RPMI7951 (cell line): ENCODE measurements at regions not wholly inside any gene's neighbourhood (a gene's known extent, or its start where the extent isn't known, plus 50 kb on each side); places are given as distances from the start of the nearest gene placed in this dataset.

Experiments
- DNase-seq: peaks from one replicate; pipeline ENCODE4 v3.0.0-alpha.2; 2012; ENCODE audit warnings: low read depth

GRCh38 chr6:105794870-105795269 lies 291.3 kb upstream of the PRDM1 start:
- no peak for DNase-seq

DNA sequence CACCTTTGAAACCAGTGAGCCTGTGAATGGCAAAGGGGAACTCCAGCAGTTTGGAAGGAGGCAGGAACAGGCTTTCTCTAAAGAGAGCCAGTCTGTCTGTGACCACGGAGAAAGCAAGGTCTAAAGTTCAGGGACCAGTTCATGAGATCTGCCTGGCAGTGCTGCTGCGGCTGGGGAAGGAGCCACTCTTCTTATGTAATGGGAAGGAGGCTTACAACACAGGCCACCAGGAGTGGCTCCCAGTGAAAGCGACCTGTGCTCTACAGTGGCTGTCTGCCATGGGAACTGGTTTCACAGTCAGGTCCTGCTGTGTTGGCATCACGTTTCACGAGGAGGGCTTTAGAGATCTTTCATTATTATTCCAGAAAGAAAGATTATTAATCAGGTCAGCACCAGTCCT lies 291.9 kb upstream of the PRDM1 start:
- peak; percentile 63 for DNase-seq

- peak; percentile 77 for DNase-seq
Observed at GRCh38 chr6:105793130-105793529, 293.0 kb upstream of the PRDM1 start.

DNA sequence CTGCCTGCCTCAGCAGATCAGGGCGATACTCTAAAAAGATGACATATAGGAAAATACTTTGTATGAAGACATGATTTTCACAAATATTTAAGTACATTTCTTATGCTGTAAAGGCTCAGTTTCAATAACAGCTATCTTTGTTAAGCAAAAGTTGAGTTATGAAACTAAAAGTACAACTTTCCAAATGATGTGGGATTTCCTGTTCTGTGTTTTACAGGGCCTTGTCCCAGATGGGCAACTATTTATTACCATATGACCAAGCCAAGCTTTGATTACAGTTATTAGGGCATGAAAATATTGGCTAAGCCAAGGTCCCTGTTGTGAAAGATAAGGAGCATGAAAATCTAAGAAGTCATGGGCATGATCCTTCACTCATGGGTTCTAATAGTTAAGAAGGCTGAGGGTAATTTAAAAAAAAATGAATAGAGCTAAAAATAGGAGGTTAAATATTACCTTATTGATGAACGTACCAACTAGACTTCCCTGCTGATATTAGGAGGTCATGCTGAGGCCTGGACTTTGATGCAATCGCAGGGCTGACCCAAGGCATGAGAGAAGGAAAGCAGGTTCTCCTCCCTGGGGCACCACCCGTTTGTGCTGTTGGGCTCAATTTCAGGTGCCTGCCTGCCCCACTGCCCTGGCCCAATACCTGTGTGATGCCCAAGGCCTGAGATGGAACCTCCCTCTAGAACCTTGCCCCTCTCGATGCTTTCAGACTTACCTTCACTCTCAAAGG lies 294.4 kb upstream of the PRDM1 start:
- no peak for DNase-seq

DNA sequence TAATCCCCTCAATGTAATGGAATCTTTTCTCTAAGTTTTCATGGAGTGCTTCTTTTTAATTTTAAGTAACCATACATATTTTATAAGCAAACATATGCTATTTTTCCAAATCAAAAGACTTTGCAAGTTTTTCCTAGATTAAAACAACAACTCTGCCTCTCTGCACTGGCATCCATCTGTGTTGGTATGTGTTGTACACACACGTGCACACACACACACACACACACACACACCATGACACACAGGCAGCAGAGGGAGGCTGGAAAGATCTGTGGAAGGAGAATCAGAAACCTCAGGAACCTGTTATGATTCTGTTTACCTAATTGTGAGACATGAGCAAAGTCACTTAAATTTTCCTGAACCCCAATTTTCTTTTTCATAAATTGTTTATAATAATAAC lies 295.0 kb upstream of the PRDM1 start:
- DNase-seq = no peak

- DNase-seq = no peak
Observed at GRCh38 chr6:105790635-105791034, 295.5 kb upstream of the PRDM1 start.

- DNase-seq = no peak
Observed at GRCh38 chr6:105789935-105790334, 296.2 kb upstream of the PRDM1 start.

DNA sequence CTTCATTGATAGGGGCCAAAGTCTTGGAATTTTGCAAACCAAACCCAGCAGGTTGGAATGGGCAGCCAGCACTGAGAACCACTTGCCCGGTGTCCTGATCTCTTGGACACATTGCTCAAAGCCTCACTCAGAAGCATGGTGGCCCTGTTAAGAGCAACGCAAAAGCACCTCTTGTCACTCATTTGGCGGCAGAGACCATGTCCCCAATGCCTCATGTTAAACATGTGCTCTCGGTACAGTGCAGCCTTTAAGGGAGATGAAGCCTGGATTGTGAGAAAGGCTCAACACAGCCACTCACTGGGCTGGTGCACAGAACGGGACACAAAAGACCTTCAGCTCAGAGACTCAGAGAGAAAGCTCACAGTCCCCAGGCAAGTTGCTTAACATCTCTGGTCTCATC lies 298.4 kb upstream of the PRDM1 start:
- DNase-seq = no peak

GRCh38 chr6:105786890-105787655 lies 299.1 kb upstream of the PRDM1 start:
- DNase-seq = no peak

DNA sequence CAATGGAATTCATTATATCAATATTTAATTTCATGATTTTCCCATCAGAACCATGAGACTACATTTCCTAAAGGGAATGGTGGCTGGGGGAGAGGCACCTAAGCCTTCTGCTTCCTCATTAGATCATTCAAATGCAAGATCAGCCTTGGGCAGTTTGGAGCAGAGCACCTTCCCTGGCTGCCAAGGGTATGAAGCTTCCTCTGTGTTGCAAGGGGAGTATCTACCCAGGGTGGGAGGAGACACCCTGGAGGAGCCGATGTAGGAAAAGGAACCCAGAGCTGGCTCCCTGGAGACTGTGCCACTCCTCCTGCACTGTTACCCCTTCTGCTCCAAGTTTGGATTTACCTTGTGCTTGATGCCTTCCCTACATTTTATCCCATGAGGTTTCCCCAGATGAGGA lies 299.7 kb upstream of the PRDM1 start:
- no peak for DNase-seq

GRCh38 chr6:105785066-105785811 lies 300.9 kb upstream of the PRDM1 start:
- DNase-seq = no peak

DNA sequence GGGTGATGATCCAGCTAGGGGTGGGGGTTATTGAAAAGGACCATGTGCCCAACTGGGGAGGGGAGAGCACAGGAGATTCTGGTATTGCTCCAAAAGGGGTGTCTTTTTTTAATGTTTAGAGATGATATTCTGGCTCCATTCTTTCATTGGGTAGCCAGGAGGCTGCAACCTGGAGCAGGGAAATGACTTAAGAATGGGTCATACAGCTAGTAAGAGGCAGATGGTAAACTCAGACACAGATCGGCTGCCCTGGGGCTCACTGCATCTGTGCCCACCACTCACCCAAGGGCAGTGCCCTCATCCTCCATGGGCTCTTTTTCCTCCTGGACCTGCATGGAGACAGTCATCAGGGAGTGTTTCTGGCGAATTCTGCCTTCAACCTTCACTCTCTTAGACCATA lies 302.0 kb upstream of the PRDM1 start:
- DNase-seq = no peak

DNA sequence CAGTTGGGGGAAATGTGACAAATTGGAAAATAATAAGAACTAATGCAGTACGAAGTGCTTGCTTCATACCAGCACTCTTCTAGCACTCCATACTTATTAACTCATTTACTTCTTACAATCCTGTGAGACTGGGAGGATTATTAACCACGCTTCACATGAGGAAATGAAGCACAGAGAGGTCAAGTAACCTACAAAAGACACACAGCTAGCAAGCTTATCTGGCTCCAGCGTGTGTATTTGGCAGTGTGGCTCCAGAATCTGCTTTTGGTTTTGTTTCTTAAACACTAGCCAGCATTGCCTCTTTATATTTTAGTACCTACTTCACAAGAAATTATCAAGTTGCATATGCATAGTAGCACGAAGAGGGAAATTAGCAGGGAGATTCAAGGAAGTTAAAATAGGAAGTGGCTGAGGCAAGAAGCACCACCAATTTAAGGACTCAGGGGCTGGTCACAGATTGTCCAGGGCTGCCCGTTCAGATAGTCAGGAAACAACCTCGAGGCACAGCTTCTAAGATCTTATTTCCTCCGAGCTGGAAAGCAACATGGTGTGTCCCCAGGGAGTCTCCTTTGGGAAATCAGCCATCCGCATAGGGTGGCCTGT lies 302.7 kb upstream of the PRDM1 start:
- DNase-seq = no peak

DNA sequence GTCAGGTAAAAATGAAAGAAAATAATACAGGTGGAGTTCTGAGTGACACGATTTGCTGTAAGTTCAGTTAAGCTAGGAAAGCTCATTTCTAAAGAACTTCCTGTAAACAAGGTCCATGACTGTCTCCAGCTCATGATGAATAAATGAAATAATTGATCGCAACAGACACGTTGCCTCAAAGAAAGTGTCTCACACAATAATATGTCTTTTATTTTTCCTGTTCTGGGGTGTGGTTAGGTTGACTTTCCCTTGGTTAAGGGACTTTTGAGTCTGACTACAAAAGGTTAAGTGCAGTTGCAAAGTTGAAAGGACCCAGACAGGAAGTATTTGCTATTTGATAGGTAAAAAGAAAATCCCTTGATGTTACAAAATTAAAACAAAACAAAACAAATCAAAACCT lies 304.2 kb upstream of the PRDM1 start:
- no peak for DNase-seq

GRCh38 chr6:105781248-105781647 lies 304.9 kb upstream of the PRDM1 start:
- peak; percentile 45 for DNase-seq

DNA sequence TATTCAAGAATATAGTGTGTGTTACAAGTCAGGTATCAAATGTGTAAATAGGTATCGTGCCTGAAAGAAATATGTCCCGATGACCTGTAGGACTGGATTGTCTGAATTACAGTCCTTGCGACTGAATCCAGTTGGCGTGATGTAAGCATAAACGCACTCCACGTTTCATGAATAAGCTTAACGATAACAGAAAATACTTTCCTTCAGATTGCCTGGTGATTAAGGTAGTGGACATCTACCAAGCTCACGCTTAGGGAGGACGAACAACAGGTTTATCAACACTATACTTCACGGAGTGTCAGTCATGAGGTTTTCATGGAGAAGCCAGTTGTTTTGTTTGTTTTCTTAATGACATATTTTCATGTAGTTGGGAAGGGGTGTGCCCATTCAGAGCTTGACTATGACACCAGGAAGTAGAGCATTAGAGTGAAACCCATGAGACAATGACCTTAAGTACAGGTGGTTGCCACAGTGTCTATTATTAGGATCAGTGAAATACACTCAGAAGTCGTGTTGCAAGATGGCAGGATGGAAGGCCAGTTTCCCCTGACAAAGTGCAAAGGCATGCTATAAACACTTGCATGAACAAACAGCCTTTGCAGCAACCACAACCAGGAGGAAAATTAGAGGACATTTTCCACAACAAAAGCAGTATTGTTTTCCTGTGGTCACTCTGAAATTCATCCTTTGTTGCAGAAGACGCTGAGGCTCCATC lies 305.8 kb upstream of the PRDM1 start:
- peak; percentile 86 for DNase-seq

DNA sequence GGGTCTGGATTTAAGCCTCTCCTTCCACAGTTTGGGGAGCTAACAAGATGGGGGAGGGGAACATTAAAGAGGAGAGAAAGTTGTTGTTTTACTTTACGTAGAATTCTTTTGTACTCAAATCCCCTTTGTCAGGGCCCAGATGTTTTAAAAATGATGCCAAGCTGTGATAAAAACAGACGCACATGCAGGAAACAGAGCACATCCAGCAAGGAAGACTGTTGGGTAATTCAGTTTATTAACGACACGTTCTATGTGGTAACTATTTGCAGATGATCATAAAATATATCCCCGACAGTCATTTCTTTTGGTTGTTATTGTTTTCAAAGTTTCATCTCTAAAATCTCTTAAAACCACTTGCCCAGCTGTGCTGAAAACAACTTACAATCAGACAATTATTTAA lies 307.0 kb upstream of the PRDM1 start:
- no peak for DNase-seq

DNA sequence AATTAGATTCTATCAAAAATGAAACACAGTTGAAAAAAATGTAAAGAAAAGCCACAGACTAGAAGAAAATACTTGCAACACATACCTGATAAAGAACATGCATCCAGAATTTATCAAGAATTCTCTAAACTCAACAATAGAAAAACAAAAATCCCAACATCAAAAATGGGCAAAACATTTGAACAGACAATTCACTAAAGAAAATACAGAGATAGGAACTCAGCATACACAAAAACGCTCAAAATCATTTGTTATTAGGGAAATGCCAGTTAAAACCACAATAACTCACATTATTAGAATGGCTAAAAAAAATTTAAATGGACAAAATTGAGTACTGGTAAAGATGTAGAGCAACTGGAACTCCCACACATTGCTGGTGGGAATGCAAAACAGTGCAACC lies 311.0 kb upstream of the PRDM1 start:
- DNase-seq = no peak

DNA sequence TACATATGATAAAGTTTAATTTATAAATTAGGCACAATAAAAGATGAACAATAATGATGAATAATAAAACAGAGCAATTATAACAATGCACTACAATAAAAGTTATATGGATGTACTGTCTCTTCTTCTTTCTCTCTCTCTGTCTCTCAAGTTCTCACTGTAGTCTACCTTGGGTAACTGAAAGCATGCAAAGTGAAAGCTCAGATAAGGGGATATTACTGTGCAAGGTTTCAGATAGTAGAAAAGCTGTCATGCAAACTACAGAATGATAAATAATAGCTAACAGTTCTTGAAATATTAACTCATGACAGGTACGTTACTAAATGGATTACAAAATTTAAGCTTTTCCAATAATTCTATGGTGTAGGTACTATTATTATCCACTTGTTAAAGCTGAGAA lies 311.9 kb upstream of the PRDM1 start:
- no peak for DNase-seq

GRCh38 chr6:105771313-105771970 lies 314.7 kb upstream of the PRDM1 start:
- no peak for DNase-seq

GRCh38 chr6:105769987-105770386 lies 316.1 kb upstream of the PRDM1 start:
- DNase-seq = peak; percentile 76
